ENCODE measurements at regions not wholly inside any gene's neighbourhood (a gene's known extent, or its start where the extent isn't known, plus 50 kb on each side); places are given as distances from the start of the nearest gene placed in this dataset.

DNA sequence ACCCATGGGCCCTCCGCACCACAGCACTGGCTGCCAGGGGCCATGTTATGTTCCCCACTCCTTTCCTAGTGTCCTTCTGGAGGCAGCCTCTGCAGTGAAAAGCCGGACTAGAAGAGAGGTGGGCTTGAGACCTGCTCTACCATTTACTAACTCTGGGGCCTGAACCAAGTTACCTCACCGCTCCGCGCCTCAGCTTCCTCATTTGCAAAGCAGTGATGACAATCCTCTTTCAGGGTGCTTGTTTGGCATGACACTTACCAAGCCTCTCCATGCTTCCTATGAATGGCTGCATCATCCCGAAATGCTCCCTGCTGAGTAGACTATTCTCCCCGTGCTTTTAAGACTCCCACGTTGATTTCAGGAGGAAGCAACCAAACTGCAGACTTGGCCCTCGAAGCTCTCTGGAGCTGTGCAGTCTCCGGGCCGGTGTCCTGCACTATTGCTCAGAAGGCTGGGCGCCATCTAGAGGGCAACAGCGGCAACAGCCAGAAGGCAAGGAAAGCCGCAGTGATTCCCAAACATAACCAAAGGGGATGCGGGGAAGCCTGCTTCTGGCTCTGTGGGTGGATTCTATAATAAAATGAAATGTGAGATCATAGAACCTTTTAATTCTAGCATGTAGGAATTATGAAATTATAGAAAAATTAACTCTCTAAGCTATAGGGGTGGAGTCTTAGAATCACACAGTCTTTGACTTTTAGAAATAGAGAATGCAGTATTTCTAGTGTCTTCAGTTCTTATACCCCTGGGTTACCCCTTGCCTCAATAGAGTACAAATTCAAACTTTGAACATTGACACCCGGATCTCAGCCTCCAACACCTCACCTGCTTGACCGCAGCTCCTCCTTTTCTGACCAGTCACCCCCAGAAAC lies 599.8 kb upstream of the BRINP1 start:
- H3K27ac ChIP-seq (ENCODE audit: low read depth, low read length) = no peak overlapping the region
- TF ChIP-seq, protein P1, sequence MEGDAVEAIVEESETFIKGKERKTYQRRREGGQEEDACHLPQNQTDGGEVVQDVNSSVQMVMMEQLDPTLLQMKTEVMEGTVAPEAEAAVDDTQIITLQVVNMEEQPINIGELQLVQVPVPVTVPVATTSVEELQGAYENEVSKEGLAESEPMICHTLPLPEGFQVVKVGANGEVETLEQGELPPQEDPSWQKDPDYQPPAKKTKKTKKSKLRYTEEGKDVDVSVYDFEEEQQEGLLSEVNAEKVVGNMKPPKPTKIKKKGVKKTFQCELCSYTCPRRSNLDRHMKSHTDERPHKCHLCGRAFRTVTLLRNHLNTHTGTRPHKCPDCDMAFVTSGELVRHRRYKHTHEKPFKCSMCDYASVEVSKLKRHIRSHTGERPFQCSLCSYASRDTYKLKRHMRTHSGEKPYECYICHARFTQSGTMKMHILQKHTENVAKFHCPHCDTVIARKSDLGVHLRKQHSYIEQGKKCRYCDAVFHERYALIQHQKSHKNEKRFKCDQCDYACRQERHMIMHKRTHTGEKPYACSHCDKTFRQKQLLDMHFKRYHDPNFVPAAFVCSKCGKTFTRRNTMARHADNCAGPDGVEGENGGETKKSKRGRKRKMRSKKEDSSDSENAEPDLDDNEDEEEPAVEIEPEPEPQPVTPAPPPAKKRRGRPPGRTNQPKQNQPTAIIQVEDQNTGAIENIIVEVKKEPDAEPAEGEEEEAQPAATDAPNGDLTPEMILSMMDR (IDR thresholded peaks at IDR 0.05; ENCODE audit: low read depth, low read length) = peak; percentile 99
- CTCF ChIA-PET = interaction anchor here (0.5 to 4.5 kb wide), 21 partner anchors 11 to 643 kb away, joined by 3 to 37 read pairs (median 4); no protein-coding TSS in a partner anchor
- H3K9me3 ChIP-seq (ENCODE audit: control insufficient read depth, insufficient read depth, low read length) = no peaks in the 10 kb centered on the region; the same call in 1 of the 2 replicates
- DNase-seq (ENCODE audit: low read depth, low spot score) = no peak
- no peaks in the 10 kb centered on the region for H3K27me3 ChIP-seq (ENCODE audit: control insufficient read depth, insufficient read depth, low read length)
- POLR2A ChIA-PET = no interaction called here
- no peak overlapping the region for H3K4me3 ChIP-seq (ENCODE audit: low read depth, low read length)

DNA sequence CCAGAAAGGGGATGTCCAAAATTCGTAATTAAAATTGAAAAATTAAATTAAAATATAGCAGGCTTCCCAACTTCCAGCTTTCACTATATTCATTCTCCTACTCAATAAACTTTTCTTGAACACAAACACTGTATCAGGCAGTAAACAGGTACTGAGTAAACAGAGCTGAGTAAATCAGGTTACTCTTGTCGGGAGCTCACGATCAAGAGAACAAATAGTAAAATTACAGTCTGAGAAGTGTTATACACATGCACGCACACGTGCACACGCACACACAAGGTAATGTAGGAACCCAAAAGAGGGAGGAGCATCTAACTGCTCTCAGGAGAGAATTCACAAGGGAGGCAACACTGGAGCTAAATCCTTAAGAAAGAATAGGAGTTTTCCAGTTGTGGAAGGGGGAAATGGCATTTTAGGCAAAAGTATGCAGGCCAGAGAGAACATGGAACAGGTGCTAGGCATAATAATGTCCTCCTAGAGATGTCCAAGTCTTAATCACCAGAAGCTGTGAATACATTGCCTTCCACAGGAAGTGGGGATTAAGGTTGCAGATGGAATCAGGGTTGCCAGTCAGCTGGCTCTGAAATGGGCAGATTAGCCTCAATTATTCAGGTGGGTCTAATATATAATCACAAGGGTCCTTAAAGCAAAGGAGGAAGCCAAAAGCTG lies 598.8 kb upstream of the BRINP1 start:
- CTCF ChIA-PET = interaction anchor here (0.5 to 4.5 kb wide), 12 partner anchors 9 to 812 kb away, joined by 3 to 37 read pairs (median 4); no protein-coding TSS in a partner anchor
- TF ChIP-seq, protein P1 (IDR thresholded peaks at IDR 0.05; ENCODE audit: low read depth, low read length) = no peak
- Histone ChIP-seq H3K4me3 (ENCODE audit: low read depth, low read length) (no peak overlapping the region), H3K27ac (ENCODE audit: low read depth, low read length) (no peak overlapping the region), H3K27me3 (ENCODE audit: control insufficient read depth, insufficient read depth, low read length) (no peaks in the 10 kb centered on the region), H3K9me3 (ENCODE audit: control insufficient read depth, insufficient read depth, low read length) (no peaks in the 10 kb centered on the region; the same call in 1 of the 2 replicates)
- POLR2A ChIA-PET = no interaction called here
- no peak for DNase-seq (ENCODE audit: low read depth, low spot score)

DNA sequence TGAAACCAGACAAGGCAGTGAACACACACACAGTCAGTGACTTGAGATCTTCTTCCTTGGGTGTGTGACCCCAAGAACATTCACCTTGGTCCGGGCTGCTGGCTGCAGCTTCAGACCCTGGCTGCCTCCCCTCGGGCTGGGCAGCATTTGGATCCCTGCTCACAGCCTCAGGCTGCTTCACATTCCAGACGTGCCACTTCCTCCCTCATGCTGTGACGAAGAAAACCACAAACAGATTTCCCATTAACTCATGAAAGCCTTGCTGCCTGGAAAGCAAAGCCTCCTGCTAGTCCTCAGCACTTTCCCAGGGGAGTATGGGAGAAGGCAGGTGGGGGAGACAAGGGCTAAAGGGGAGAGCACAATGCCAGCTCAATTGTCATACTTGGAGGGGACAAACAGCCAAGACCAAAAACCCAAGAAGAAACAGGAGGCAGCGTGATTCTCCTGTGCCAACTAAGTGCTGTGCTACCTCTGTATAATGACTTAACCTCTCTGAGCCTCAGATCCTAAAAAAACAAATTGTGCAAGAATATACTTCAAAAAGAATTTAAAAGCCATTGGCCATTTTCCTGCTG lies 594.6 kb upstream of the BRINP1 start:
- Histone ChIP-seq H3K4me3 (ENCODE audit: low read depth, low read length) (no peak overlapping the region), H3K27me3 (ENCODE audit: control insufficient read depth, insufficient read depth, low read length) (no peaks in the 10 kb centered on the region), H3K9me3 (ENCODE audit: control insufficient read depth, insufficient read depth, low read length) (no peaks in the 10 kb centered on the region; the same call in 1 of the 2 replicates), H3K27ac (ENCODE audit: low read depth, low read length) (peak overlapping the region; percentile 52)
- CTCF ChIA-PET = interaction anchor here (1.1 to 3.3 kb wide), 2 partner anchors 408 to 513 kb away, joined by 3 to 16 read pairs; no protein-coding TSS in a partner anchor
- TF ChIP-seq, protein P1 (IDR thresholded peaks at IDR 0.05; ENCODE audit: low read depth, low read length) = no peak
- peak; percentile 42 for DNase-seq (ENCODE audit: low read depth, low spot score)
- POLR2A ChIA-PET = interaction anchor here (1.0 kb wide), 1 partner anchor 514 kb away, joined by 4 read pairs; no protein-coding TSS in a partner anchor

DNA sequence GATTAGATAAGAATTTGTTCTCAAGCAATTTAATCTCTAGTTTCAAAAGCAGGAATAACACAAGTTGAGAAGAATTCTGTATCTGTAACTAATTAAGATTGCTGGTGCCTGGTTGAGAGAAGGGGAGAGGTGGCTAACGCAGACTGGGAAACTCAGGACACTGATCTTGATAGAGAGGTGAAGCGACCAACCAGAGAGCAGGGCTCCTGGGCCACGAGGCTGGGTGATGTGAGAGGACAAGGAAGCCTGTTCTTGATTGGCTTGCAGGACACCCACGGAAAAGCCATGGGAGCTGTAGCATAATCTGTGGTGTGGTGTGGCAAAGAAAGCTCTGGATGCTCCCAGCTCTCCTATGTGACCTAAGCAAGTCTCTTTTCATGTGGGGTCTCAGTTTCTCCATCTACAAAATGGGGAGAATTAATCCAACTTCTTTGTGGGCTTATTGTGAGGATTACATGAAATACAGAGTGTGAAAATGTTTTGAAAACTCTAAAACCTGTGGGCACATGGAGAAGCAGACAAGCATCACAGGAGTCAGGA lies 594.1 kb upstream of the BRINP1 start:
- TF ChIP-seq, protein P1 (IDR thresholded peaks at IDR 0.05; ENCODE audit: low read depth, low read length) = no peak
- Histone ChIP-seq H3K4me3 (ENCODE audit: low read depth, low read length) (no peak overlapping the region), H3K27ac (ENCODE audit: low read depth, low read length) (peak overlapping the region; percentile 52), H3K27me3 (ENCODE audit: control insufficient read depth, insufficient read depth, low read length) (no peaks in the 10 kb centered on the region), H3K9me3 (ENCODE audit: control insufficient read depth, insufficient read depth, low read length) (no peaks in the 10 kb centered on the region)
- no peak for DNase-seq (ENCODE audit: low read depth, low spot score)
- ChIA-PET CTCF (interaction anchor here (1.1 to 3.3 kb wide), 2 partner anchors 407 to 514 kb away, joined by 3 to 16 read pairs; no protein-coding TSS in a partner anchor), POLR2A (interaction anchor here (1.0 kb wide), 1 partner anchor 514 kb away, joined by 4 read pairs; no protein-coding TSS in a partner anchor)

Measured in AG04450 (cell line).